ENCODE measurements at regions not wholly inside any gene's neighbourhood (a gene's known extent, or its start where the extent isn't known, plus 50 kb on each side); places are given as distances from the start of the nearest gene placed in this dataset.

GRCh38 chr16:80040413-80040812, 439.9 kb upstream of the MAF start:
- TF ChIP-seq ZFP30 (CRISPR knock-in tag; IDR thresholded peaks at IDR 0.05) (no peak), POU6F1 (CRISPR knock-in tag; IDR thresholded peaks at IDR 0.05; ENCODE audit: borderline replicate concordance, low read depth) (no peak), CREB5 (CRISPR knock-in tag; IDR thresholded peaks at IDR 0.05; ENCODE audit: low read depth) (no peak), ESRRG (CRISPR knock-in tag; IDR thresholded peaks at IDR 0.05) (no peak)
